Right lobe of liver (tissue), 6 donors: ENCODE measurements at regions not wholly inside any gene's neighbourhood (a gene's known extent, or its start where the extent isn't known, plus 50 kb on each side); places are given as distances from the start of the nearest gene placed in this dataset.

ENCODE experiments used
- ATAC-seq, 4 donors: fragments of 200-7000 bp; cut with Tn5 transposase; one replicate each; pipeline ENCODE4 v1.9.1; 2020; ENCODE audit warnings: mild to moderate bottlenecking in 4 of 4, moderate library complexity in 4 of 4
- DNase-seq, 3 donors: peaks; one replicate each; pipeline ENCODE4 v3.0.0-alpha.2; 2020
- H3K27ac ChIP-seq, 3 donors: fragments of 200-600 bp; one replicate each; pipeline ENCODE4 v1.8.0; 2022
- H3K27me3 ChIP-seq, 2 donors: fragments of 200-600 bp; one replicate each; pipeline ENCODE4 v1.8.0; 2022
- H3K36me3 ChIP-seq, 4 donors: fragments of 200-600 bp; sonication (generic) in 1 of 4; one replicate each; pipeline versions ENCODE4 v1.5.1 to v1.8.0; 2017 to 2022; ENCODE audit warnings: control low read depth in 1 of 4
- H3K4me1 ChIP-seq, 4 donors: fragments of 200-600 bp; sonication (generic) in 1 of 4; one replicate each; pipeline versions ENCODE4 v1.5.1 to v1.8.0; 2017 to 2022; ENCODE audit warnings: control low read depth in 1 of 4
- H3K4me3 ChIP-seq, 3 donors: fragments of 200-600 bp; one replicate each; pipeline ENCODE4 v1.8.0; 2022
- H3K9me3 ChIP-seq, 4 donors: fragments of 200-600 bp; sonication (generic) in 1 of 4; one replicate each; pipeline versions ENCODE4 v1.5.1 to v1.8.0; 2017 to 2022; ENCODE audit warnings: control low read depth in 1 of 4
- CTCF ChIP-seq, 4 donors: fragments of 200-600 bp in 3 of 4; fragments of 450-650 bp in 1 of 4; IDR thresholded peaks; one replicate each; pipeline versions ENCODE4 v1.5.1 to v1.8.0; 2016 to 2022; ENCODE audit warnings: antibody characterized with exemption in 4 of 4, mild to moderate bottlenecking in 2 of 4
- POLR2A ChIP-seq: fragments of 450-650 bp; IDR thresholded peaks from one replicate; pipeline ENCODE4 v1.6.1; 2017; ENCODE audit warnings: antibody characterized with exemption, mild to moderate bottlenecking
- WGBS: methylation state at CpG from one replicate; pipeline ENCODE4 v1.1.6; 2018; ENCODE audit warnings: low coverage, low lambda C conversion rate; ENCODE audit not compliant: insufficient coverage; ENCODE audit errors: missing lambda C conversion rate; 5-methylcytosine and 5-hydroxymethylcytosine counted together
- intact Hi-C, 2 donors: fragments of 100-400 bp; cut with DNase I; formaldehyde crosslinking; loops; one replicate each; pipeline versions ENCODE4 v1.11.2 to v1.14.1; 2022
- donor health status: DM: no; HTN: yes; CAD: no.
- donor health status: DM: no; HTN: no; CAD: no.
- donor health status: DM: no; HTN: no; CAD: no.
- donor health status: DM: no; HTN: yes; CAD: no.
- donor health status: DM: no; HTN: yes; CAD: no.

GRCh38 chr2:49515996-49516782 lies 361.9 kb upstream of the FSHR start:
- Histone ChIP-seq H3K9me3 (no peaks in the 10 kb centered on the region), H3K4me1 (no peaks in the 10 kb centered on the region), H3K4me3 (no peak overlapping the region), H3K36me3 (no peaks in the 10 kb centered on the region), H3K27ac (no peak overlapping the region), H3K27me3 (no peaks in the 10 kb centered on the region)
- no peak for ATAC-seq
- no peak for DNase-seq
- TF ChIP-seq CTCF (IDR thresholded peaks at IDR 0.05) (no peak), POLR2A (no peak)
- 23% methylated on average over 2 of the region's 2 CpGs for WGBS
- intact Hi-C loops = no loop called here

DNA sequence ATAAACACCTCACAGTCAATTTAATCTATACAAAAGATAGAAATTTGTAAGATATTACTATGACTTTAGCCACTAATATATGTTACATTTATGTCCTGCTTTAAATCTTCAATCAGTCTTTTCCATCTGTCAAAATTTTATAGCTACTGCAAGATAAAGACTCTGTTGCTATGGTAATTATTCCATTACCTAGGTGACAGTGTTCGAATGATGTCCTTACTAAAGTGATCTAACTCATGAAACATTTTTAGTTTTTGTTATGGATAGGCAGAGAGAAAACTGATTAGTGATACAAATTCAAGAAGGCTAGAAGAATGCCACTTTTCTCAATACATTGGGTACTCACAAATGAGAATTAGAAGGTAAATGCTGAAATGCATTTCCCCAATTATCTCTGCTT lies 359.9 kb upstream of the FSHR start:
- no peak overlapping the region for H3K27ac ChIP-seq
- 20% methylated on average over 1 of the region's 1 CpG for WGBS
- no peak for DNase-seq
- TF ChIP-seq POLR2A (no peak), CTCF (IDR thresholded peaks at IDR 0.05) (no peak)
- H3K9me3 ChIP-seq = no peaks in the 10 kb centered on the region
- no peaks in the 10 kb centered on the region for H3K27me3 ChIP-seq
- ATAC-seq = no peak
- H3K36me3 ChIP-seq = no peaks in the 10 kb centered on the region
- H3K4me3 ChIP-seq = no peak overlapping the region
- intact Hi-C loops = no loop called here
- H3K4me1 ChIP-seq = no peaks in the 10 kb centered on the region

GRCh38 chr2:49490710-49491109 lies 336.4 kb upstream of the FSHR start:
- Histone ChIP-seq H3K4me3 (no peak overlapping the region), H3K9me3 (no peaks in the 10 kb centered on the region), H3K27ac (no peak overlapping the region), H3K4me1 (no peaks in the 10 kb centered on the region), H3K27me3 (no peaks in the 10 kb centered on the region), H3K36me3 (no peaks in the 10 kb centered on the region)
- peak; percentile 59 to 72 (median 66) for TF ChIP-seq CTCF (IDR thresholded peaks at IDR 0.05)
- TF ChIP-seq POLR2A = no peak
- intact Hi-C loops = no loop called here
- 33% methylated on average over 4 of the region's 5 CpGs for WGBS
- DNase-seq = peak; percentile 44 to 65 (median 52)
- ATAC-seq = peak; percentile 88 to 94 (median 92)

DNA sequence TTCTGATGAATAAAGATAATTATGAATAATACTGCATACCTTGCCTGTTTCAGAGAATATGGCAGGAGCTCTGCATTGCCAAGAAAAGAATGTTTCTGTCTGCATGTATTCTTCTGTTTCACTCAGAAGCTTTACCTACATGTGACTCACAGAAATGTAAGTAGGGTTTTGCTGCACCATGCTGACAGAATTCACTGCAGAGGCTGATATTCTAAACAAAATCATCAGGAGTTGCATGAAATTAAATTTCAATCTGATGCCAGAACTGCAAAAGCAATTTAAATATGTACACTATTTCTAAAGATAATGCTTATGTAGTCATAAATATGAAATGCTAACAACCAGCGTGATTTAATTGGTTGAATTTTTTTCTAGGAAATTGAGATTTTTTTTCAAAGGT lies 332.8 kb upstream of the FSHR start:
- Histone ChIP-seq H3K9me3 (no peaks in the 10 kb centered on the region), H3K27me3 (no peaks in the 10 kb centered on the region), H3K27ac (no peak overlapping the region), H3K4me1 (no peaks in the 10 kb centered on the region), H3K36me3 (no peaks in the 10 kb centered on the region), H3K4me3 (no peak overlapping the region)
- no peak for DNase-seq
- TF ChIP-seq CTCF (IDR thresholded peaks at IDR 0.05) (no peak), POLR2A (no peak)
- 48% methylated on average over 1 of the region's 1 CpG for WGBS
- intact Hi-C loops = no loop called here
- ATAC-seq = no peak
